ENCODE measurements at regions not wholly inside any gene's neighbourhood (a gene's known extent, or its start where the extent isn't known, plus 50 kb on each side); places are given as distances from the start of the nearest gene placed in this dataset.

GRCh38 chr17:72005332-72006163 is 115.3 kb upstream of the SOX9 start:
- no peak overlapping the region for H3K4me3 ChIP-seq (ENCODE audit: low read depth, low read length)
- DNase-seq (ENCODE audit: low read depth), result no peak
- no peak for TF ChIP-seq CTCF (conservative IDR thresholded peaks at IDR 0.05; ENCODE audit: low read depth, low read length)

GRCh38 chr17:72008236-72008876 is 112.5 kb upstream of the SOX9 start:
- H3K4me3 ChIP-seq (ENCODE audit: low read depth, low read length), result no peak overlapping the region
- no peak for TF ChIP-seq CTCF (conservative IDR thresholded peaks at IDR 0.05; ENCODE audit: low read depth, low read length)
- peak; percentile 23 for DNase-seq (ENCODE audit: low read depth)

GRCh38 chr17:72011561-72011960 is 109.3 kb upstream of the SOX9 start:
- no peak for DNase-seq (ENCODE audit: low read depth)
- H3K4me3 ChIP-seq (ENCODE audit: low read depth, low read length), result no peak overlapping the region
- no peak for TF ChIP-seq CTCF (conservative IDR thresholded peaks at IDR 0.05; ENCODE audit: low read depth, low read length)

GRCh38 chr17:72021417-72022041 is 99.3 kb upstream of the SOX9 start:
- H3K4me3 ChIP-seq (ENCODE audit: low read depth, low read length), result no peak overlapping the region
- TF ChIP-seq CTCF (conservative IDR thresholded peaks at IDR 0.05; ENCODE audit: low read depth, low read length), result no peak
- DNase-seq (ENCODE audit: low read depth), result no peak

- no peak for DNase-seq (ENCODE audit: low read depth)
- TF ChIP-seq CTCF (conservative IDR thresholded peaks at IDR 0.05; ENCODE audit: low read depth, low read length), result no peak
- no peak overlapping the region for H3K4me3 ChIP-seq (ENCODE audit: low read depth, low read length)
Observed at GRCh38 chr17:72022328-72023275, 98.2 kb upstream of the SOX9 start.

- no peak for DNase-seq (ENCODE audit: low read depth)
- H3K4me3 ChIP-seq (ENCODE audit: low read depth, low read length), result no peak overlapping the region
- no peak for TF ChIP-seq CTCF (conservative IDR thresholded peaks at IDR 0.05; ENCODE audit: low read depth, low read length)
Observed at GRCh38 chr17:72024457-72024856, 96.4 kb upstream of the SOX9 start.
